Endothelial cell of umbilical vein (primary cell): ENCODE measurements at regions not wholly inside any gene's neighbourhood (a gene's known extent, or its start where the extent isn't known, plus 50 kb on each side); places are given as distances from the start of the nearest gene placed in this dataset.

Source experiments
- BruUV-seq: library from RNA; stranded (reverse); fragments of 400-500 nt; replicated peaks from 2 replicates; lab custom pipeline; 2021; lab: Mats Ljungman, UMichigan
- CTCF ChIA-PET: fragments of 300-600, 350-600 bp; sonication (Branson Sonifier 250); formaldehyde crosslinking; loops from one replicate; lab custom pipeline; 2021; ENCODE audit warnings: antibody characterized with exemption, inconsistent platforms; lab: Charles Lee
- POLR2A ChIA-PET: fragments of 300-600, 350-600 bp; sonication (Branson Sonifier 250); formaldehyde crosslinking; loops from one replicate; lab custom pipeline; 2021; ENCODE audit warnings: antibody characterized with exemption, inconsistent platforms; lab: Charles Lee
- DNase-seq: peaks from one replicate; pipeline ENCODE4 v3.0.0-alpha.2; 2011; ENCODE audit warnings: low read depth, low spot score
- FAIRE-seq: peaks from 2 replicates; lab custom pipeline; 2011; peaks lifted over from hg19 to GRCh38; lab: Jason Lieb, UNC
- H2AFZ ChIP-seq: 2 replicates; pipeline ENCODE4 v1.6.0; 2012; ENCODE audit warnings: low read depth, low read length, control low read depth, inconsistent platforms
- H3K27ac ChIP-seq: 2 replicates; pipeline ENCODE4 v1.5.1; 2011; ENCODE audit warnings: low read depth, mild to moderate bottlenecking, control low read depth, low read length, moderate library complexity; ENCODE audit not compliant: insufficient read depth
- H3K27me3 ChIP-seq, 2 experiments: 2 replicates each; pipeline versions ENCODE4 v1.6.0 to v1.6.1; 2011; ENCODE audit warnings: low read length in 2 of 2, mixed read lengths in 1 of 2; ENCODE audit not compliant: control insufficient read depth in 2 of 2, insufficient read depth in 2 of 2
- H3K36me3 ChIP-seq, 2 experiments: 2 replicates in 1 of 2; 3 replicates in 1 of 2; pipeline ENCODE4 v1.5.1; 2011; ENCODE audit warnings: low read length in 2 of 2, mild to moderate bottlenecking in 1 of 2, moderate library complexity in 1 of 2; ENCODE audit not compliant: control insufficient read depth in 2 of 2, insufficient read depth in 2 of 2; ENCODE audit errors: extremely low read depth in 1 of 2
- H3K4me1 ChIP-seq: 3 replicates; pipeline ENCODE4 v1.5.1; 2011; ENCODE audit warnings: mild to moderate bottlenecking, low read length; ENCODE audit not compliant: control insufficient read depth, insufficient read depth; ENCODE audit errors: extremely low read depth
- H3K4me2 ChIP-seq: 2 replicates; pipeline ENCODE4 v1.6.1; 2011; ENCODE audit warnings: low read length, control low read depth, mixed read lengths; ENCODE audit not compliant: insufficient read depth
- H3K4me3 ChIP-seq, 3 experiments: fragments of 200-600 bp in 1 of 3; sonication (generic), shearing (Covaris generic) in 1 of 3; replicated peaks in 1 of 3; 2 replicates each; pipeline ENCODE4 v1.5.1; 2011 to 2016; ENCODE audit warnings: control low read depth in 3 of 3, low read length in 3 of 3, mild to moderate bottlenecking in 2 of 3, inconsistent platforms in 1 of 3, low read depth in 1 of 3, moderate library complexity in 1 of 3; ENCODE audit not compliant: insufficient read depth in 1 of 3
- H3K79me2 ChIP-seq: 2 replicates; pipeline ENCODE4 v1.6.0; 2012; ENCODE audit warnings: low read length, inconsistent platforms; ENCODE audit not compliant: control insufficient read depth, insufficient read depth
- H3K9ac ChIP-seq: replicated peaks from 2 replicates; pipeline ENCODE3; 2011; ENCODE audit warnings: low read length, control low read depth; ENCODE audit not compliant: insufficient read depth; ENCODE audit errors: extremely low read depth
- H3K9me1 ChIP-seq: replicated peaks from 3 replicates; pipeline ENCODE4 v1.6.0; 2011; ENCODE audit warnings: mild to moderate bottlenecking, low read length; ENCODE audit not compliant: control insufficient read depth, insufficient read depth; ENCODE audit errors: extremely low read depth
- H3K9me3 ChIP-seq: replicated peaks from 2 replicates; pipeline ENCODE4 v1.5.1; 2012; ENCODE audit warnings: low read length, inconsistent platforms; ENCODE audit not compliant: control insufficient read depth, insufficient read depth
- H4K20me1 ChIP-seq: replicated peaks from 2 replicates; pipeline ENCODE3; 2011; ENCODE audit warnings: mild to moderate bottlenecking, low read length; ENCODE audit not compliant: control insufficient read depth, insufficient read depth; ENCODE audit errors: extremely low read depth
- CTCF ChIP-seq, 2 donors: IDR thresholded peaks; 1 replicate in 1 of 2; 2 replicates in 1 of 2; pipeline ENCODE4 v1.5.1; 2011; ENCODE audit warnings: low read length in 2 of 2, mild to moderate bottlenecking in 2 of 2, moderate library complexity in 2 of 2, control low read depth in 1 of 2, inconsistent platforms in 1 of 2, low read depth in 1 of 2; ENCODE audit not compliant: insufficient read depth in 1 of 2; ENCODE audit errors: extremely low read depth in 1 of 2
- EZH2 ChIP-seq: IDR thresholded peaks from 2 replicates; pipeline ENCODE4 v1.6.1; 2012; ENCODE audit warnings: borderline replicate concordance, low read depth, mild to moderate bottlenecking, moderate library complexity, low read length, inconsistent platforms; ENCODE audit not compliant: severe bottlenecking
- FOS ChIP-seq: IDR thresholded peaks from 2 replicates; pipeline ENCODE4 v1.6.1; 2011; ENCODE audit warnings: mild to moderate bottlenecking, low read length, moderate library complexity, borderline replicate concordance; ENCODE audit not compliant: insufficient read depth
- GATA2 ChIP-seq: IDR thresholded peaks from 2 replicates; pipeline ENCODE4 v1.7.0; 2011; ENCODE audit warnings: low read depth, mild to moderate bottlenecking, moderate library complexity, mixed read lengths, low read length; ENCODE audit not compliant: insufficient read length, insufficient read depth
- JUN ChIP-seq: IDR thresholded peaks from 2 replicates; pipeline ENCODE4 v1.6.1; 2011; ENCODE audit warnings: borderline replicate concordance, low read depth; ENCODE audit not compliant: insufficient read length, insufficient read depth
- MAX ChIP-seq: IDR thresholded peaks from 2 replicates; pipeline ENCODE4 v1.6.1; 2011; ENCODE audit not compliant: insufficient read depth, insufficient read length
- MYC ChIP-seq: IDR thresholded peaks from one replicate; pipeline ENCODE4 v1.6.1; 2011; ENCODE audit warnings: mild to moderate bottlenecking, low read depth, low read length
- POLR2A ChIP-seq: IDR thresholded peaks from 2 replicates; pipeline ENCODE4 v1.6.1; 2012; ENCODE audit warnings: low read depth, mild to moderate bottlenecking, control low read depth, low read length
- POLR2AphosphoS5 ChIP-seq: IDR thresholded peaks from 2 replicates; pipeline ENCODE4 v1.6.1; 2012; ENCODE audit warnings: low read depth, mild to moderate bottlenecking, control low read depth, low read length, moderate library complexity; ENCODE audit not compliant: insufficient read depth
- dilution Hi-C: fragments of 300-500 bp; cut with MboI; formaldehyde crosslinking; loops from one replicate; pipeline ENCODE4 v1.15.0; 2019; ENCODE audit warnings: low sequenced_read_pairs; ENCODE audit not compliant: extremely low pct_ligation_motif_present
- intact Hi-C: fragments of 100-400 bp; cut with micrococcal nuclease; formaldehyde crosslinking; loops from one replicate; pipeline ENCODE4 v1.10.0; 2022

GRCh38 chr5:158570502-158570901 is 529.2 kb downstream of the EBF1 start:
- POLR2A ChIA-PET = no interaction called here
- Histone ChIP-seq H3K9me1 (no peaks in the 10 kb centered on the region), H3K4me3 (no peak overlapping the region), H4K20me1 (no peaks in the 10 kb centered on the region), H3K27ac (no peak overlapping the region), H3K79me2 (no peaks in the 10 kb centered on the region), H3K9me3 (no peaks in the 10 kb centered on the region), H3K9ac (no peak overlapping the region), H2AFZ (no peak overlapping the region), H3K4me1 (no peaks in the 10 kb centered on the region), H3K4me2 (no peak overlapping the region), H3K27me3 (no peaks in the 10 kb centered on the region), H3K36me3 (no peaks in the 10 kb centered on the region)
- intact Hi-C loops = no loop called here
- dilution Hi-C loops = no loop called here
- no TSS peak for BruUV-seq
- TF ChIP-seq MAX (no peak), GATA2 (no peak)
- DNase-seq (no peak), FAIRE-seq (no peak)
- CTCF ChIA-PET = no interaction called here

- dilution Hi-C loops = no loop called here
- no TSS peak for BruUV-seq
- H3K4me3 ChIP-seq = no peak overlapping the region
- no peak overlapping the region for H3K9ac ChIP-seq
- ChIA-PET CTCF (no interaction called here), POLR2A (no interaction called here)
- no peaks in the 10 kb centered on the region for H3K9me1 ChIP-seq
- no peaks in the 10 kb centered on the region for H3K9me3 ChIP-seq
- no peak overlapping the region for H3K27ac ChIP-seq
- no peaks in the 10 kb centered on the region for H4K20me1 ChIP-seq
- no peaks in the 10 kb centered on the region for H3K27me3 ChIP-seq
- no peaks in the 10 kb centered on the region for H3K79me2 ChIP-seq
- H3K4me1 ChIP-seq = no peaks in the 10 kb centered on the region
- no peaks in the 10 kb centered on the region for H3K36me3 ChIP-seq
- no peak for TF ChIP-seq JUN
- TF ChIP-seq POLR2AphosphoS5 = no peak
- TF ChIP-seq EZH2 = no peak
- no peak for TF ChIP-seq MYC
- TF ChIP-seq CTCF (IDR thresholded peaks at IDR 0.05; ENCODE audit: extremely low read depth in 1 of 2, insufficient read depth in 1 of 2, low read depth in 1 of 2, low read length in 2 of 2) = no peak
- TF ChIP-seq MAX = no peak
- no peak for TF ChIP-seq GATA2
- no peak for TF ChIP-seq FOS
- no peak for TF ChIP-seq POLR2A
- DNase-seq (no peak), FAIRE-seq (no peak)
- H3K4me2 ChIP-seq = no peak overlapping the region
- no peak overlapping the region for H2AFZ ChIP-seq
- intact Hi-C loops = no loop called here
Measured at GRCh38 chr5:158569534-158569933, 530.2 kb downstream of the EBF1 start.
